Ascending aorta (tissue), 2 donors: ENCODE measurements at regions not wholly inside any gene's neighbourhood (a gene's known extent, or its start where the extent isn't known, plus 50 kb on each side); places are given as distances from the start of the nearest gene placed in this dataset.

Experiments
- DNase-seq, 2 donors: peaks; one replicate each; pipeline ENCODE4 v3.0.0-alpha.2; 2019; ENCODE audit warnings: low spot score in 2 of 2
- H3K27ac ChIP-seq, 2 donors: fragments of 200-600 bp; sonication (generic); one replicate each; pipeline ENCODE4 v1.5.1; 2016 to 2017; ENCODE audit warnings: mild to moderate bottlenecking in 1 of 2
- H3K27me3 ChIP-seq: fragments of 200-600 bp; sonication (generic); one replicate; pipeline ENCODE4 v1.5.1; 2017
- H3K36me3 ChIP-seq, 2 donors: fragments of 200-600 bp; sonication (generic); one replicate each; pipeline ENCODE4 v1.5.1; 2016
- H3K4me1 ChIP-seq, 2 donors: fragments of 200-600 bp; sonication (generic); one replicate each; pipeline ENCODE4 v1.5.1; 2016 to 2017; ENCODE audit warnings: mild to moderate bottlenecking in 1 of 2
- H3K4me3 ChIP-seq, 2 donors: fragments of 200-600 bp; sonication (generic); one replicate each; pipeline ENCODE4 v1.5.1; 2016 to 2017; ENCODE audit warnings: mild to moderate bottlenecking in 1 of 2
- H3K9me3 ChIP-seq, 2 donors: fragments of 200-600 bp; sonication (generic); one replicate each; pipeline ENCODE4 v1.5.1; 2016
- CTCF ChIP-seq, 3 experiments: fragments of 200-600 bp in 2 of 3; fragments of 450-650 bp in 1 of 3; sonication (generic) in 2 of 3; IDR thresholded peaks; one replicate each; pipeline ENCODE4 v1.5.1; 2016 to 2019; ENCODE audit warnings: antibody characterized with exemption in 3 of 3, mild to moderate bottlenecking in 1 of 3, moderate library complexity in 1 of 3
- intact Hi-C: fragments of 100-400 bp; cut with DNase I; formaldehyde crosslinking; loops from one replicate; pipeline ENCODE4 v1.15.1; 2023

GRCh38 chr14:85333313-85333712, 196.6 kb upstream of the FLRT2 start:
- Histone ChIP-seq H3K27ac (no peak overlapping the region), H3K4me1 (no peaks in the 10 kb centered on the region), H3K4me3 (no peak overlapping the region), H3K27me3 (no peaks in the 10 kb centered on the region), H3K36me3 (no peaks in the 10 kb centered on the region), H3K9me3 (no peaks in the 10 kb centered on the region)
- no peak for DNase-seq
- intact Hi-C loops: no loop called here
- no peak for TF ChIP-seq CTCF (IDR thresholded peaks at IDR 0.05)

GRCh38 chr14:85333841-85334240, 196.1 kb upstream of the FLRT2 start:
- DNase-seq: no peak
- no peak for TF ChIP-seq CTCF (IDR thresholded peaks at IDR 0.05)
- Histone ChIP-seq H3K4me3 (no peak overlapping the region), H3K36me3 (no peaks in the 10 kb centered on the region), H3K4me1 (no peaks in the 10 kb centered on the region), H3K27me3 (no peaks in the 10 kb centered on the region), H3K9me3 (no peaks in the 10 kb centered on the region), H3K27ac (no peak overlapping the region)
- intact Hi-C loops: no loop called here

- Histone ChIP-seq H3K9me3 (no peaks in the 10 kb centered on the region), H3K36me3 (no peaks in the 10 kb centered on the region), H3K4me1 (no peaks in the 10 kb centered on the region), H3K27me3 (no peaks in the 10 kb centered on the region), H3K4me3 (no peak overlapping the region), H3K27ac (no peak overlapping the region)
- intact Hi-C loops: no loop called here
- DNase-seq: no peak
- no peak for TF ChIP-seq CTCF (IDR thresholded peaks at IDR 0.05)
These were observed 195.6 kb upstream of the FLRT2 start for GRCh38 chr14:85334316-85334715.

- H3K4me1 ChIP-seq: no peaks in the 10 kb centered on the region
- H3K4me3 ChIP-seq: no peak overlapping the region
- no peak for TF ChIP-seq CTCF (IDR thresholded peaks at IDR 0.05)
- H3K27me3 ChIP-seq: no peaks in the 10 kb centered on the region
- no peaks in the 10 kb centered on the region for H3K36me3 ChIP-seq
- intact Hi-C loops: no loop called here
- H3K9me3 ChIP-seq: peaks cover 0 to 4% of the 10 kb centered on the region in 2 donors
- no peak overlapping the region for H3K27ac ChIP-seq
- no peak for DNase-seq
These were observed 193.7 kb upstream of the FLRT2 start for GRCh38 chr14:85336257-85336656.

DNA sequence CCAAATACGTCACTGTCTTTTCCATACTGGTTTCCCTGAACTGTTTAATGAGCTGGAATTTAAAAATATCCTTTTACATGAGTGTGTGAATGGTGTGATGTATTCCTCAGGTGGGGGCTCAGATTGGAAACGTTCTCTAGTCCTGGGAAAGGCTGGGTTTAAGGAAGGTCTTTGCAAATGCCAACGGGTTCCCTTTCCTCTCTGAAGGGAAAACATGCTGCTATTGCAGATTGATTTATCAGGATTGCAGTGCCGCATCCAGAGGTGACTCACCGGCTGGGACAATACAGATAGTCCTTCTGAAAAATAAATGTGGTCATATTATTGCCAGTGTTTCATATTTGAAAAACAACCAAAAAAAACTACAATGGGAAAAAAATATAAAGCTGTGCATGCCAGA, 193.1 kb upstream of the FLRT2 start:
- Histone ChIP-seq H3K36me3 (no peaks in the 10 kb centered on the region), H3K4me3 (no peak overlapping the region), H3K9me3 (peaks cover 0 to 4% of the 10 kb centered on the region in 2 donors), H3K27ac (no peak overlapping the region), H3K4me1 (no peaks in the 10 kb centered on the region), H3K27me3 (no peaks in the 10 kb centered on the region)
- DNase-seq: no peak
- no peak for TF ChIP-seq CTCF (IDR thresholded peaks at IDR 0.05)
- intact Hi-C loops: no loop called here

DNA sequence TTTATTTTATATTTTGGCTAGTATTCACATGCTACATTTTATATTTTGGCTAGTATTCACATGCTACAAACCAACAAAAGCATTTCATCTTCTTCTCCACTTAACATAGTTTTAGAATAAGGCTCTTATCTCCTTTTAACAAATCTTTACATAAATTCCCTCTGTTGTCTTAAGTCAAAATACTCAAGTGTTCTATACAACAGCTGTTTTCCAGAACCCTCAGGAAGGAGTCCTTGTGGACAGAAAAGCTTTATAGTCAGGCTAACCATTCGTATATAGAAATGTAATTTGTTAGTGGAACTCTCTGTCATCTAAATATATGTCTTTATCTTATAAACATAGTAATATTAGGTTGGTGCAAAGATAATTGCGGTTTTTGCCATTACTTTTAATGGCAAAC, 191.0 kb upstream of the FLRT2 start:
- Histone ChIP-seq H3K9me3 (peaks cover 0 to 4% of the 10 kb centered on the region in 2 donors), H3K27ac (no peak overlapping the region), H3K4me1 (no peaks in the 10 kb centered on the region), H3K4me3 (no peak overlapping the region), H3K27me3 (no peaks in the 10 kb centered on the region), H3K36me3 (no peaks in the 10 kb centered on the region)
- TF ChIP-seq CTCF (IDR thresholded peaks at IDR 0.05): no peak
- intact Hi-C loops: no loop called here
- DNase-seq: no peak
